Stomach (tissue), 8 donors: ENCODE measurements at regions not wholly inside any gene's neighbourhood (a gene's known extent, or its start where the extent isn't known, plus 50 kb on each side); places are given as distances from the start of the nearest gene placed in this dataset.

Experiments
- DNase-seq, 2 donors: peaks; one replicate each; pipeline versions ENCODE4 v3.0.0 to v3.0.0-alpha.2; 2013 to 2019
- H3K27ac ChIP-seq, 5 donors: fragments of 200-600 bp in 4 of 5; sonication (generic) in 4 of 5; one replicate each; pipeline ENCODE4 v1.5.1; 2013 to 2019; ENCODE audit warnings: mild to moderate bottlenecking in 1 of 5, moderate library complexity in 1 of 5
- H3K27me3 ChIP-seq, 3 donors: fragments of 200-600 bp; sonication (generic); one replicate each; pipeline ENCODE4 v1.5.1; 2017 to 2019; ENCODE audit warnings: mixed run types in 1 of 3
- H3K36me3 ChIP-seq, 4 donors: fragments of 200-600 bp; sonication (generic); 1 replicate in 3 of 4; 2 replicates in 1 of 4; pipeline ENCODE4 v1.5.1; 2016 to 2019
- H3K4me1 ChIP-seq, 4 donors: fragments of 200-600 bp; sonication (generic); one replicate each; pipeline ENCODE4 v1.5.1; 2016 to 2019
- H3K4me3 ChIP-seq, 4 donors: fragments of 200-600 bp; sonication (generic) in 3 of 4; one replicate each; pipeline ENCODE4 v1.5.1; 2016 to 2019; ENCODE audit warnings: mild to moderate bottlenecking in 1 of 4
- H3K9me3 ChIP-seq, 4 donors: fragments of 200-600 bp; sonication (generic); one replicate each; pipeline ENCODE4 v1.5.1; 2016 to 2019
- EP300 ChIP-seq: sonication (generic); formaldehyde crosslinking; IDR thresholded peaks from one replicate; pipeline ENCODE4 v1.6.1; 2017; ENCODE audit warnings: antibody characterized with exemption
- POLR2A ChIP-seq, 4 donors: fragments of 450-650 bp; IDR thresholded peaks; one replicate each; pipeline ENCODE4 v1.6.1; 2016; ENCODE audit warnings: antibody characterized with exemption in 4 of 4, control low read depth in 2 of 4, mild to moderate bottlenecking in 1 of 4, moderate library complexity in 1 of 4
- POLR2AphosphoS5 ChIP-seq, 3 donors: sonication (generic); formaldehyde crosslinking; IDR thresholded peaks; one replicate each; pipeline ENCODE4 v1.6.1; 2016; ENCODE audit warnings: antibody characterized with exemption in 3 of 3
- WGBS, 5 donors: extraction: QIAGEN DNeasy Blood & Tissue Kit in 3 of 5; methylation state at CpG; one replicate each; pipeline versions ENCODE4 v1.1.5 to v1.1.7; 2013 to 2018; 5-methylcytosine and 5-hydroxymethylcytosine counted together
- intact Hi-C: fragments of 100-400 bp; cut with DNase I; formaldehyde crosslinking; loops from one replicate; pipeline ENCODE4 v1.15.1; 2023; ENCODE audit warnings: low total_unique reads
- TF ChIP-seq, protein P1 (sequence below), 7 experiments: fragments of 450-650 bp in 4 of 7; fragments of 200-600 bp in 3 of 7; sonication (generic) in 3 of 7; IDR thresholded peaks; one replicate each; pipeline ENCODE4 v1.5.1; 2016 to 2019; ENCODE audit warnings: antibody characterized with exemption in 7 of 7, control low read depth in 2 of 7, mild to moderate bottlenecking in 1 of 7
- donor health status: healthy with polysubstance abuse.
- donor health status: Bipolar disorder and iron deficiency.
- donor health status: healthy.

DNA sequence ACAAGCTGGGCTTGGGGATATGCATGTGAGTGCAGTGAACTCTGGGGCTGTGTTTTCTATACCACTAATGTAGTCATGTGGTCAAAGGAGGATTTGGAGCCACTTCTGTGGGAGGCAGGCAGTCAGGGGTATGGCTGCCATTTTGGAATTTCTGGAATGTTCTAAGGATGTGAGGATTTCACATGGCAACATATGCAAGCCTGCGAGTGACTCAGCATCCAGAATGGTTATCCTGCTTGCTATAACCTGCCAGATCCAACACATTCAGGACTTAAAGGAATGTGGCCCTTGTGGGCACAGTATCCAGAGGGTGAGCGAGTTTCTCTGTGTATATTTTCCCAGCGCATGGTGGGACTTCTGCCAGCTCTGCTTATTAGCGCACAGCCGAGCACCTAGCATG, 249.2 kb upstream of the PWP1 start:
- 87 to 98% (median 92%) methylated on average over 5 of the region's 5 CpGs for WGBS, 5 donors
- TF ChIP-seq EP300 (no peak), POLR2AphosphoS5 (IDR thresholded peaks at IDR 0.05) (no peak), POLR2A (IDR thresholded peaks at IDR 0.05) (no peak)
- TF ChIP-seq, protein P1, sequence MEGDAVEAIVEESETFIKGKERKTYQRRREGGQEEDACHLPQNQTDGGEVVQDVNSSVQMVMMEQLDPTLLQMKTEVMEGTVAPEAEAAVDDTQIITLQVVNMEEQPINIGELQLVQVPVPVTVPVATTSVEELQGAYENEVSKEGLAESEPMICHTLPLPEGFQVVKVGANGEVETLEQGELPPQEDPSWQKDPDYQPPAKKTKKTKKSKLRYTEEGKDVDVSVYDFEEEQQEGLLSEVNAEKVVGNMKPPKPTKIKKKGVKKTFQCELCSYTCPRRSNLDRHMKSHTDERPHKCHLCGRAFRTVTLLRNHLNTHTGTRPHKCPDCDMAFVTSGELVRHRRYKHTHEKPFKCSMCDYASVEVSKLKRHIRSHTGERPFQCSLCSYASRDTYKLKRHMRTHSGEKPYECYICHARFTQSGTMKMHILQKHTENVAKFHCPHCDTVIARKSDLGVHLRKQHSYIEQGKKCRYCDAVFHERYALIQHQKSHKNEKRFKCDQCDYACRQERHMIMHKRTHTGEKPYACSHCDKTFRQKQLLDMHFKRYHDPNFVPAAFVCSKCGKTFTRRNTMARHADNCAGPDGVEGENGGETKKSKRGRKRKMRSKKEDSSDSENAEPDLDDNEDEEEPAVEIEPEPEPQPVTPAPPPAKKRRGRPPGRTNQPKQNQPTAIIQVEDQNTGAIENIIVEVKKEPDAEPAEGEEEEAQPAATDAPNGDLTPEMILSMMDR (IDR thresholded peaks at IDR 0.05) = no peak
- Histone ChIP-seq H3K27ac (no peak overlapping the region), H3K4me1 (no peaks in the 10 kb centered on the region), H3K27me3 (peaks cover 0 to 6% (median 0%) of the 10 kb centered on the region in 3 donors), H3K4me3 (no peak overlapping the region), H3K36me3 (no peaks in the 10 kb centered on the region), H3K9me3 (no peaks in the 10 kb centered on the region)
- intact Hi-C loops = no loop called here
- no peak for DNase-seq

DNA sequence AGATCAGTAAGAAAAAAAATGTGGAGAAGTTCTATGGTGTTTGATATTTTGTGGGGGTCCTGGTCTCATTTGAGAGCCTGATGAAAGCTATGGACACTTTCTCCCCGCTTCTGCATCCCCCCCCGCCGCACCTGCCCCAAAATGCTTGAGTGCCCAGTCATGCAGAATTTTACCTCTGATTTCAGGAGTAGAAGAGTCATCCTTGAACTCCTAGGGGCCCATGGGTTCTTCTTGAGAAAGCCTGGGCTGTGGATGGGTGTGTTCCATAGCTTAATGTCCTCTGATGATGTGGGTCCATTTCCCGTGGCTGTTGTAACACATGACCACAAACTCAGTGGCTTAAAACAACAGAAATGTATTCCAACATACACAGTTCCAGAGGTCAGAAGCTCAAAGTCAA, 248.8 kb upstream of the PWP1 start:
- Histone ChIP-seq H3K36me3 (no peaks in the 10 kb centered on the region), H3K9me3 (no peaks in the 10 kb centered on the region), H3K4me3 (no peak overlapping the region), H3K27me3 (peaks cover 0 to 6% (median 0%) of the 10 kb centered on the region in 3 donors), H3K4me1 (no peaks in the 10 kb centered on the region), H3K27ac (no peak overlapping the region)
- DNase-seq = no peak
- 81 to 93% (median 86%) methylated on average over 4 of the region's 4 CpGs for WGBS, 5 donors
- intact Hi-C loops = no loop called here
- TF ChIP-seq EP300 = no peak
- TF ChIP-seq POLR2A (IDR thresholded peaks at IDR 0.05) = no peak
- TF ChIP-seq POLR2AphosphoS5 (IDR thresholded peaks at IDR 0.05) = no peak
- TF ChIP-seq, protein P1 (IDR thresholded peaks at IDR 0.05) = no peak

DNA sequence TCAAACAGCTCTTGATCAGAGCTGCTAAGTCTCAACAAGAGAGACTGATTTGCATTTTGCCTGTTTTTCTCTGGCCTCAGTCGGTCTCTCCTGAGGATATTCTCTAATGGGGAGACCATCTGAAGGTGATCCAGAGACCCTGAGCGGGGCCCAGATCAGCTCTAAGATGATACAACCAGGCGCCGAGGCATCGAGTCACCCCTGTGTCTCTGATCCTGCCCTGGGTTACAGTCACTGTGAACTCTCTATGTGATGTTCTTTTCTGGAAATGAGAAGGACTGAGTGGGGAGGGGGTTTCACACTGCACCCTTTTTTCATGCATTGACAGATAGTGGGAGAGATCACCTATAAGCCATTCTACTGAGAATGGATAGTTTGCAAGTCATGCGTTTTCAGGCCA, 247.6 kb upstream of the PWP1 start:
- DNase-seq = no peak
- intact Hi-C loops = no loop called here
- Histone ChIP-seq H3K36me3 (no peaks in the 10 kb centered on the region), H3K4me3 (no peak overlapping the region), H3K4me1 (peaks cover 0 to 5% (median 0%) of the 10 kb centered on the region in 4 donors), H3K9me3 (no peaks in the 10 kb centered on the region), H3K27me3 (peaks cover 0 to 6% (median 0%) of the 10 kb centered on the region in 3 donors), H3K27ac (no peak overlapping the region)
- WGBS, 5 donors = 85 to 95% (median 92%) methylated on average over 6 of the region's 6 CpGs
- no peak for TF ChIP-seq POLR2A (IDR thresholded peaks at IDR 0.05)
- TF ChIP-seq, protein P1 (IDR thresholded peaks at IDR 0.05) = no peak

DNA sequence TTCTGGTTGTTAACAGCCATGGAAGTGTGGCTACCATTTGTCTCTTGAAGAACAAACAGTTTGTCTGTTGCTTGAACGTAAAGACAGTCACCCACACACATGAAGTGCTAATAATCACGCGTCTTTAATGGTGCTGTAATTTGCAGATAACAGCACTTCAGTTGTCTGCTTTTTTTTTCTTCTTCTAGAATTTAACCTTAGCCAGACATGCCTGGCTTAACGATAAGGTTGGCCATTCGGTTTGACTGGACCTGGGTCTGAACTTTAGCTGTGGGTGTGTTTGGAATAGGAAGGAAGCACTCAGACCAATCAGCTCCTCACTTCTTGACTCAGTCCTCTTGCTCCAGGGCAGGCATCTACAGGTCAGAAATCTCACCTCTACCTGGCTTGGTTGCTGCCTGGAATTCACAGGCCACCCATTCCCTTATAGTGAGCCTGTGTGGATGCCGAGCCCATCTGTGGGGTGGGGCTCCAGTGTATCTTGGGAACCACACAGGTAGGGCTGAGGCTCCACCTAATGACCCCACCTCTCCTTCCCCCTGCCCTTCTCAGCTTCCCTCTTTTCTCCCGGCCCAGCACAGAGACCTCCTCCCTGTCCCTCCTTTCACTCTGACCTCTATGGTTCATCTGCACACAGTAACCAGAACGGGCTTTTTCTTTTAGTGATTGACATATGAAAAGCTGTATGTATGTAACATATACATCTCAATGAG, 246.4 kb upstream of the PWP1 start:
- WGBS, 5 donors = 35 to 59% (median 56%) methylated on average over 8 of the region's 8 CpGs
- Histone ChIP-seq H3K9me3 (no peaks in the 10 kb centered on the region), H3K27me3 (peaks cover 0 to 6% (median 0%) of the 10 kb centered on the region in 3 donors), H3K36me3 (no peaks in the 10 kb centered on the region), H3K27ac (no peak overlapping the region), H3K4me3 (no peak overlapping the region), H3K4me1 (peaks cover 0 to 5% (median 0%) of the 10 kb centered on the region in 4 donors)
- TF ChIP-seq POLR2AphosphoS5 (IDR thresholded peaks at IDR 0.05) (no peak), EP300 (no peak), POLR2A (IDR thresholded peaks at IDR 0.05) (no peak)
- TF ChIP-seq, protein P1 (IDR thresholded peaks at IDR 0.05) = no peak
- no peak for DNase-seq
- intact Hi-C loops = no loop called here
